DND-41 (cell line): ENCODE measurements at regions not wholly inside any gene's neighbourhood (a gene's known extent, or its start where the extent isn't known, plus 50 kb on each side); places are given as distances from the start of the nearest gene placed in this dataset.
"Not testable (repeated sequence)": the region's sequence is repeated elsewhere in the genome, so short reads cannot be mapped to it uniquely, and the experiment has no call there.

Source experiments
- CTCF ChIP-seq: IDR thresholded peaks from 2 replicates; pipeline ENCODE4 v1.5.1; 2012; ENCODE audit warnings: borderline replicate concordance, low read length, moderate library complexity, mild to moderate bottlenecking; ENCODE audit not compliant: poor library complexity, severe bottlenecking; ENCODE audit errors: extremely low read depth
- EZH2 ChIP-seq: IDR thresholded peaks from 3 replicates; pipeline ENCODE4 v1.6.1; 2012; ENCODE audit warnings: borderline replicate concordance, low read depth, mild to moderate bottlenecking, moderate library complexity, low read length, inconsistent platforms; ENCODE audit not compliant: severe bottlenecking

- TF ChIP-seq CTCF, EZH2: not testable (repeated sequence)
Observed at GRCh38 chr7:81453770-81454169, 316.1 kb downstream of the HGF start.
